ENCODE measurements at regions not wholly inside any gene's neighbourhood (a gene's known extent, or its start where the extent isn't known, plus 50 kb on each side); places are given as distances from the start of the nearest gene placed in this dataset.

DNA sequence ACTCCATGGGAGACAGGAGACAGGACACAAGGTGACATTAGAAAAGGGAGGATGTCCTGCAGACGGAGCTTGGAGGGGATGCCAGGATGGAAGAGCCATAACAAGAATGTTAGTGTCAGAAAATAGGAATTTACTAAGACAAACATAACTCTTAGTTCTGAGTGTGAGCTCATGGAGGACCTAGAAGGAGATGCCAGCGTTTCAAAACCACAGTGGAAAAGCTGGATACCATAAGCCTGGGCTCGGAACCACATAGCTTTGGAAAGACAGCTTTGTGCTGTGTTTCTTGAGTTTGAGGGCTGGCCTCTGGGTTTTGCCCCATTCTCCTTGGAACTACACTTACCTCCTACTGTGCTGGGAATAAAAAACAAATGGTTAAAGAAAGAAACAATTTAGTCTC, 128.4 kb downstream of the S1PR1 start:
- Histone ChIP-seq H2BK12ac (ENCODE audit: low read depth, low read length) (no peak overlapping the region), H4K8ac (ENCODE audit: extremely low read depth, insufficient read depth, low read length) (no peak overlapping the region), H4K91ac (replicated peaks; ENCODE audit: insufficient read length, low read length) (no peak overlapping the region), H2BK15ac (ENCODE audit: low read length) (no peak overlapping the region), H3K27me3 (replicated peaks in 1 of 4; ENCODE audit: control insufficient read depth in 3 of 4, extremely low read depth in 1 of 4, insufficient read depth in 3 of 4, low read length in 3 of 4) (no peaks in the 10 kb centered on the region), H3K18ac (ENCODE audit: extremely low read depth, low read length) (no peak overlapping the region), H3K79me1 (ENCODE audit: low read depth, low read length) (no peaks in the 10 kb centered on the region), H4K5ac (ENCODE audit: insufficient read length, low read depth, low read length) (no peak overlapping the region), H3K79me2 (ENCODE audit: control insufficient read depth in 1 of 2, insufficient read depth in 2 of 2, low read length in 2 of 2) (no peaks in the 10 kb centered on the region), H3K4me3 (ENCODE audit: extremely low read depth in 1 of 4, insufficient read depth in 2 of 4, low read depth in 3 of 4, low read length in 4 of 4) (no peak overlapping the region), H2AFZ (ENCODE audit: low read length) (peak overlapping the region; percentile 67; the same call in 1 of the 2 replicates), H3K9ac (replicated peaks in 1 of 4; ENCODE audit: extremely low read depth in 1 of 4, low read depth in 3 of 4, low read length in 3 of 4) (no peak overlapping the region), H3K36me3 (ENCODE audit: control insufficient read depth in 2 of 4, insufficient read depth in 4 of 4, low read length in 3 of 4) (no peaks in the 10 kb centered on the region), H2BK120ac (replicated peaks; ENCODE audit: low read depth, low read length) (no peak overlapping the region), H3K9me3 (ENCODE audit: insufficient read depth in 2 of 2, low read depth in 1 of 2, low read length in 1 of 2) (no peaks in the 10 kb centered on the region), H3K56ac (replicated peaks; ENCODE audit: insufficient read length, low read depth, low read length) (no peak overlapping the region), H3K4me2 (ENCODE audit: insufficient read depth in 1 of 2, low read depth in 2 of 2, low read length in 2 of 2) (no peak overlapping the region), H3K4me1 (replicated peaks in 1 of 4; ENCODE audit: control insufficient read depth in 3 of 4, insufficient read depth in 4 of 4, low read length in 3 of 4) (peaks cover 0 to 4% (median 0%) of the 10 kb centered on the region in 4 experiments; a peak in 1 of 7 replicates), H2BK20ac (ENCODE audit: low read length) (no peak overlapping the region), H3K4ac (replicated peaks; ENCODE audit: insufficient read length, low read depth, low read length) (no peak overlapping the region), H2AK5ac (ENCODE audit: low read depth, low read length) (no peak overlapping the region), H4K20me1 (replicated peaks in 1 of 2; ENCODE audit: control insufficient read depth in 1 of 2, insufficient read depth in 2 of 2, low read length in 2 of 2) (no peaks in the 10 kb centered on the region), H3K23me2 (ENCODE audit: low read depth, low read length) (no peaks in the 10 kb centered on the region), H3K23ac (ENCODE audit: insufficient read length) (no peak overlapping the region), H3K27ac (ENCODE audit: low read depth, low read length) (no peak overlapping the region), H3K14ac (ENCODE audit: insufficient read length) (no peak overlapping the region), H2BK5ac (ENCODE audit: low read depth, low read length) (no peak overlapping the region)
- DNase-seq (ENCODE audit: low read depth in 1 of 2, low spot score in 2 of 2) (no peak), FAIRE-seq (no peak)
- WGBS, 2 experiments (ENCODE audit: extremely low coverage in 1 of 2, insufficient coverage in 1 of 2, insufficient read length in 1 of 2, insufficient replicate concordance in 2 of 2, low coverage in 1 of 2, low lambda C conversion rate in 2 of 2, missing lambda C conversion rate in 1 of 2) = 91% methylated on average over 3 of the region's 3 CpGs; no CpG with 5 or more reads in 1 of the 2 experiments
- ChIA-PET CTCF (ENCODE audit: partially characterized antibody) (interaction anchor here (0.6 to 1.0 kb wide), 2 partner anchors 8 to 444 kb away, joined by 3 to 5 read pairs; no protein-coding TSS in a partner anchor), POLR2A (ENCODE audit: partially characterized antibody) (no interaction called here)
- TF ChIP-seq YY1 (IDR thresholded peaks at IDR 0.05; ENCODE audit: low read depth, low read length) (no peak), BCL11A (IDR thresholded peaks at IDR 0.05; ENCODE audit: low read depth in 2 of 2, low read length in 2 of 2) (no peak), TCF12 (IDR thresholded peaks at IDR 0.05; ENCODE audit: low read depth, low read length) (no peak)
